ENCODE measurements at regions not wholly inside any gene's neighbourhood (a gene's known extent, or its start where the extent isn't known, plus 50 kb on each side); places are given as distances from the start of the nearest gene placed in this dataset.

GRCh38 chrX:99413317-99413716, 996.8 kb downstream of the PCDH19 start:
- H3K27me3 ChIP-seq (ENCODE audit: insufficient read depth, low read length, poor library complexity), result no peaks in the 10 kb centered on the region
- no peaks in the 10 kb centered on the region for H3K36me3 ChIP-seq (ENCODE audit: control insufficient read depth, insufficient read depth, low read length)
- no peak for DNase-seq
- no peak overlapping the region for H3K4me3 ChIP-seq (ENCODE audit: low read length)
- H3K23ac ChIP-seq (ENCODE audit: low read length), result no peak overlapping the region
- H3K4me2 ChIP-seq (ENCODE audit: low read length), result no peak overlapping the region
- H3K9ac ChIP-seq (ENCODE audit: low read length), result no peak overlapping the region
- H2AK5ac ChIP-seq (ENCODE audit: low read length), result no peak overlapping the region
- H3K27ac ChIP-seq (ENCODE audit: low read depth, low read length), result no peak overlapping the region
- no peak overlapping the region for H3K4ac ChIP-seq (ENCODE audit: low read depth, low read length)
- no CpG with 5 or more reads among the region's 3 CpGs for WGBS (ENCODE audit: extremely low coverage, insufficient coverage, low lambda C conversion rate)
- H2BK15ac ChIP-seq (replicated peaks; ENCODE audit: low read depth), result no peak overlapping the region
- no peak overlapping the region for H3K18ac ChIP-seq (ENCODE audit: low read length)
- no peaks in the 10 kb centered on the region for H3K4me1 ChIP-seq (ENCODE audit: control insufficient read depth, low read depth, low read length)
- H2BK5ac ChIP-seq (ENCODE audit: low read length), result no peak overlapping the region
- no peak overlapping the region for H2BK120ac ChIP-seq (ENCODE audit: low read depth, low read length)
- H3K79me2 ChIP-seq (ENCODE audit: control insufficient read depth, insufficient read depth, low read length), result no peaks in the 10 kb centered on the region
- no peak overlapping the region for H4K8ac ChIP-seq (ENCODE audit: low read depth, low read length)
- H3K56ac ChIP-seq (ENCODE audit: low read length), result no peak overlapping the region
- no peaks in the 10 kb centered on the region for H3K79me1 ChIP-seq (ENCODE audit: low read length)
- no peak overlapping the region for H4K5ac ChIP-seq (ENCODE audit: low read length)

- Histone ChIP-seq H4K5ac (ENCODE audit: low read length) (no peak overlapping the region), H3K18ac (ENCODE audit: low read length) (no peak overlapping the region), H2BK120ac (ENCODE audit: low read depth, low read length) (no peak overlapping the region), H3K56ac (ENCODE audit: low read length) (no peak overlapping the region), H3K27me3 (ENCODE audit: insufficient read depth, low read length, poor library complexity) (no peaks in the 10 kb centered on the region), H2AK5ac (ENCODE audit: low read length) (no peak overlapping the region), H3K9ac (ENCODE audit: low read length) (no peak overlapping the region), H2BK15ac (replicated peaks; ENCODE audit: low read depth) (no peak overlapping the region), H2BK5ac (ENCODE audit: low read length) (no peak overlapping the region), H3K23ac (ENCODE audit: low read length) (no peak overlapping the region), H3K36me3 (ENCODE audit: control insufficient read depth, insufficient read depth, low read length) (no peaks in the 10 kb centered on the region), H3K4me1 (ENCODE audit: control insufficient read depth, low read depth, low read length) (no peaks in the 10 kb centered on the region), H4K8ac (ENCODE audit: low read depth, low read length) (no peak overlapping the region), H3K4ac (ENCODE audit: low read depth, low read length) (no peak overlapping the region), H3K27ac (ENCODE audit: low read depth, low read length) (no peak overlapping the region), H3K79me2 (ENCODE audit: control insufficient read depth, insufficient read depth, low read length) (no peaks in the 10 kb centered on the region), H3K4me3 (ENCODE audit: low read length) (no peak overlapping the region), H3K79me1 (ENCODE audit: low read length) (no peaks in the 10 kb centered on the region), H3K4me2 (ENCODE audit: low read length) (no peak overlapping the region)
- DNase-seq, result no peak
- no CpG with 5 or more reads among the region's 3 CpGs for WGBS (ENCODE audit: extremely low coverage, insufficient coverage, low lambda C conversion rate)
Measured at GRCh38 chrX:99398545-99398944, 1011.5 kb downstream of the PCDH19 start.

GRCh38 chrX:99397879-99398278, 1012.2 kb downstream of the PCDH19 start:
- Histone ChIP-seq H3K18ac (ENCODE audit: low read length) (no peak overlapping the region), H3K4me1 (ENCODE audit: control insufficient read depth, low read depth, low read length) (no peaks in the 10 kb centered on the region), H3K27ac (ENCODE audit: low read depth, low read length) (no peak overlapping the region), H2BK15ac (replicated peaks; ENCODE audit: low read depth) (no peak overlapping the region), H3K36me3 (ENCODE audit: control insufficient read depth, insufficient read depth, low read length) (no peaks in the 10 kb centered on the region), H2AK5ac (ENCODE audit: low read length) (no peak overlapping the region), H3K4ac (ENCODE audit: low read depth, low read length) (no peak overlapping the region), H3K9ac (ENCODE audit: low read length) (no peak overlapping the region), H4K5ac (ENCODE audit: low read length) (no peak overlapping the region), H3K27me3 (ENCODE audit: insufficient read depth, low read length, poor library complexity) (no peaks in the 10 kb centered on the region), H2BK120ac (ENCODE audit: low read depth, low read length) (no peak overlapping the region), H3K4me3 (ENCODE audit: low read length) (no peak overlapping the region), H4K8ac (ENCODE audit: low read depth, low read length) (no peak overlapping the region), H3K56ac (ENCODE audit: low read length) (no peak overlapping the region), H3K79me1 (ENCODE audit: low read length) (no peaks in the 10 kb centered on the region), H3K4me2 (ENCODE audit: low read length) (no peak overlapping the region), H2BK5ac (ENCODE audit: low read length) (no peak overlapping the region), H3K23ac (ENCODE audit: low read length) (no peak overlapping the region), H3K79me2 (ENCODE audit: control insufficient read depth, insufficient read depth, low read length) (no peaks in the 10 kb centered on the region)
- no peak for DNase-seq
- no CpG with 5 or more reads among the region's 1 CpG for WGBS (ENCODE audit: extremely low coverage, insufficient coverage, low lambda C conversion rate)

DNA sequence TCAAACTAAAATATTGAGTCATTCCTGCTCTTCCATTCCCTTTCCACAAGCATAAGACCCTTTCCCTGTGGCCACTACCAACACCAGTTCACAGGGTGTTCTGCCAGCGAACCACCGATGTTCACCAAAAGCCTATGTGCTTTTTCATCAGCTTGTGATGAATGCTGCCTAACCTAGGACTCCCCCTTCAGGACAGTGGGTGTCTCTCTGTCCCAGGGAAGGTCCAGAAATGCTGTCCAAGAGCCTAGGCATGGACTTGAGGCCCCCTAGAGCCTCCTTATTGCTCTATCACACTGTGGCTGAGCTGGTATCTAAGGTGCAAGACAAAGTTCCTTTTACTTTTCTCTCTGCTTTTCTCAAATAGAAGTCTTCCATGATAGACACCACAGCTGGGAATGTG, 1015.6 kb downstream of the PCDH19 start:
- Histone ChIP-seq H2AK5ac (ENCODE audit: low read length) (no peak overlapping the region), H4K8ac (ENCODE audit: low read depth, low read length) (no peak overlapping the region), H3K79me2 (ENCODE audit: control insufficient read depth, insufficient read depth, low read length) (no peaks in the 10 kb centered on the region), H2BK120ac (ENCODE audit: low read depth, low read length) (no peak overlapping the region), H3K56ac (ENCODE audit: low read length) (no peak overlapping the region), H3K79me1 (ENCODE audit: low read length) (no peaks in the 10 kb centered on the region), H3K23ac (ENCODE audit: low read length) (no peak overlapping the region), H3K27me3 (ENCODE audit: insufficient read depth, low read length, poor library complexity) (no peaks in the 10 kb centered on the region), H3K4ac (ENCODE audit: low read depth, low read length) (no peak overlapping the region), H3K27ac (ENCODE audit: low read depth, low read length) (no peak overlapping the region), H2BK15ac (replicated peaks; ENCODE audit: low read depth) (no peak overlapping the region), H3K9ac (ENCODE audit: low read length) (no peak overlapping the region), H3K4me1 (ENCODE audit: control insufficient read depth, low read depth, low read length) (no peaks in the 10 kb centered on the region), H3K4me3 (ENCODE audit: low read length) (no peak overlapping the region), H3K36me3 (ENCODE audit: control insufficient read depth, insufficient read depth, low read length) (no peaks in the 10 kb centered on the region), H3K4me2 (ENCODE audit: low read length) (no peak overlapping the region), H2BK5ac (ENCODE audit: low read length) (no peak overlapping the region), H3K18ac (ENCODE audit: low read length) (no peak overlapping the region), H4K5ac (ENCODE audit: low read length) (no peak overlapping the region)
- WGBS (ENCODE audit: extremely low coverage, insufficient coverage, low lambda C conversion rate), result no CpG with 5 or more reads among the region's 2 CpGs
- DNase-seq, result peak; percentile 63

- H2AK5ac ChIP-seq (ENCODE audit: low read length), result no peak overlapping the region
- WGBS (ENCODE audit: extremely low coverage, insufficient coverage, low lambda C conversion rate), result no CpG with 5 or more reads among the region's 5 CpGs
- no peak overlapping the region for H3K9ac ChIP-seq (ENCODE audit: low read length)
- no peaks in the 10 kb centered on the region for H3K36me3 ChIP-seq (ENCODE audit: control insufficient read depth, insufficient read depth, low read length)
- no peak overlapping the region for H3K18ac ChIP-seq (ENCODE audit: low read length)
- no peak overlapping the region for H3K4me3 ChIP-seq (ENCODE audit: low read length)
- H2BK120ac ChIP-seq (ENCODE audit: low read depth, low read length), result no peak overlapping the region
- H3K4me1 ChIP-seq (ENCODE audit: control insufficient read depth, low read depth, low read length), result no peaks in the 10 kb centered on the region
- H3K4ac ChIP-seq (ENCODE audit: low read depth, low read length), result no peak overlapping the region
- H4K8ac ChIP-seq (ENCODE audit: low read depth, low read length), result no peak overlapping the region
- no peak overlapping the region for H3K4me2 ChIP-seq (ENCODE audit: low read length)
- H3K23ac ChIP-seq (ENCODE audit: low read length), result no peak overlapping the region
- no peak overlapping the region for H3K56ac ChIP-seq (ENCODE audit: low read length)
- no peaks in the 10 kb centered on the region for H3K27me3 ChIP-seq (ENCODE audit: insufficient read depth, low read length, poor library complexity)
- H2BK15ac ChIP-seq (replicated peaks; ENCODE audit: low read depth), result no peak overlapping the region
- H2BK5ac ChIP-seq (ENCODE audit: low read length), result no peak overlapping the region
- H3K27ac ChIP-seq (ENCODE audit: low read depth, low read length), result no peak overlapping the region
- DNase-seq, result no peak
- H4K5ac ChIP-seq (ENCODE audit: low read length), result no peak overlapping the region
- H3K79me2 ChIP-seq (ENCODE audit: control insufficient read depth, insufficient read depth, low read length), result no peaks in the 10 kb centered on the region
- H3K79me1 ChIP-seq (ENCODE audit: low read length), result no peaks in the 10 kb centered on the region
Measured at GRCh38 chrX:99384594-99385374, 1025.3 kb downstream of the PCDH19 start.

DNA sequence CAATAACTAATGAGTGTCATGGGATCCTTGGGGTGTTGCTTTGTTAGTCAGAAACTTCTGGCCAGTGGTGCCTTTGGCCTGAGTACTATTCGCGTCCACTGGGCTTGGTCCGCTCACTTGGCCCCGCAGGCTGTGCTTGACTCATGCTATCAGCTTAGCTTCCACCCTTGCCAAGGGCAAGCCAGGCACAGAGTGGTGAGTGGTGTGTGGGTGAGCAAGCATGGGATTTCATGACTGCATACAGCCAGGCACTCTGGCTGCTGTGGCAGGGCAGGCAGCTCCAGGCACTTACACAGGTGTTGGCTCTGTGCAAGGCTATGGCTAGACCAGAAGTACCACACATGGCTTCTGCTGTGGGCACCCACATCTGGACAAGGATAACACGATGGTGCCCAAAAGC, 1026.3 kb downstream of the PCDH19 start:
- Histone ChIP-seq H3K4ac (ENCODE audit: low read depth, low read length) (no peak overlapping the region), H4K5ac (ENCODE audit: low read length) (no peak overlapping the region), H4K8ac (ENCODE audit: low read depth, low read length) (no peak overlapping the region), H3K23ac (ENCODE audit: low read length) (no peak overlapping the region), H3K27ac (ENCODE audit: low read depth, low read length) (no peak overlapping the region), H3K36me3 (ENCODE audit: control insufficient read depth, insufficient read depth, low read length) (no peaks in the 10 kb centered on the region), H2BK120ac (ENCODE audit: low read depth, low read length) (no peak overlapping the region), H3K4me3 (ENCODE audit: low read length) (no peak overlapping the region), H3K79me1 (ENCODE audit: low read length) (no peaks in the 10 kb centered on the region), H3K18ac (ENCODE audit: low read length) (no peak overlapping the region), H2BK5ac (ENCODE audit: low read length) (no peak overlapping the region), H3K27me3 (ENCODE audit: insufficient read depth, low read length, poor library complexity) (no peaks in the 10 kb centered on the region), H3K4me2 (ENCODE audit: low read length) (no peak overlapping the region), H2BK15ac (replicated peaks; ENCODE audit: low read depth) (no peak overlapping the region), H3K4me1 (ENCODE audit: control insufficient read depth, low read depth, low read length) (no peaks in the 10 kb centered on the region), H2AK5ac (ENCODE audit: low read length) (no peak overlapping the region), H3K56ac (ENCODE audit: low read length) (no peak overlapping the region), H3K79me2 (ENCODE audit: control insufficient read depth, insufficient read depth, low read length) (no peaks in the 10 kb centered on the region), H3K9ac (ENCODE audit: low read length) (no peak overlapping the region)
- no CpG with 5 or more reads among the region's 5 CpGs for WGBS (ENCODE audit: extremely low coverage, insufficient coverage, low lambda C conversion rate)
- no peak for DNase-seq

Data from mesendoderm (in vitro differentiated cells).